ENCODE measurements at regions not wholly inside any gene's neighbourhood (a gene's known extent, or its start where the extent isn't known, plus 50 kb on each side); places are given as distances from the start of the nearest gene placed in this dataset.

DNA sequence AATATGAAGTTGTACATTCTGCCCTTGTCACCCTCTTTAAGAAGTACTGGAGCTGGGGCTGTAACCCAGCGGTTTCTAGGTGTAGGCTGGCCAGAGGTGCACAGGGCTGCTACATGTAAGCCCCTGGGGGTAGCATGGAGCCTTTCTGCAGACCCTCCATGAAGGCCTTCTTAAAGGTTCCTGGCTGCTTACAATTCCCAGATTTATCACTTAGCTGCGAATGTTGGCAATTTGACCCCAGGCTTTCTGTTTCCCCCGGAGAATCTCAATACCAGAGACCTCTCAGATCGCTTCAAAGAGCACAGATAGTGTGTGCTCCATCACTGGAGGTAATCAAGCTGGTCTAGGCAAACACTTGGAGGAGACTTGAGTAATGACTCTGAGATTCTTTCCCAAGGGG lies 309.4 kb downstream of the CBLN1 start:
- POLR2A ChIA-PET: no interaction called here
- CTCF ChIA-PET: interaction anchor here (0.8 to 1.5 kb wide), 2 partner anchors 10 to 15 kb away, joined by 3 to 6 read pairs; no protein-coding TSS in a partner anchor
- DNase-seq (ENCODE audit: extremely low spot score): no peak
- TF ChIP-seq, protein P1, sequence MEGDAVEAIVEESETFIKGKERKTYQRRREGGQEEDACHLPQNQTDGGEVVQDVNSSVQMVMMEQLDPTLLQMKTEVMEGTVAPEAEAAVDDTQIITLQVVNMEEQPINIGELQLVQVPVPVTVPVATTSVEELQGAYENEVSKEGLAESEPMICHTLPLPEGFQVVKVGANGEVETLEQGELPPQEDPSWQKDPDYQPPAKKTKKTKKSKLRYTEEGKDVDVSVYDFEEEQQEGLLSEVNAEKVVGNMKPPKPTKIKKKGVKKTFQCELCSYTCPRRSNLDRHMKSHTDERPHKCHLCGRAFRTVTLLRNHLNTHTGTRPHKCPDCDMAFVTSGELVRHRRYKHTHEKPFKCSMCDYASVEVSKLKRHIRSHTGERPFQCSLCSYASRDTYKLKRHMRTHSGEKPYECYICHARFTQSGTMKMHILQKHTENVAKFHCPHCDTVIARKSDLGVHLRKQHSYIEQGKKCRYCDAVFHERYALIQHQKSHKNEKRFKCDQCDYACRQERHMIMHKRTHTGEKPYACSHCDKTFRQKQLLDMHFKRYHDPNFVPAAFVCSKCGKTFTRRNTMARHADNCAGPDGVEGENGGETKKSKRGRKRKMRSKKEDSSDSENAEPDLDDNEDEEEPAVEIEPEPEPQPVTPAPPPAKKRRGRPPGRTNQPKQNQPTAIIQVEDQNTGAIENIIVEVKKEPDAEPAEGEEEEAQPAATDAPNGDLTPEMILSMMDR (IDR thresholded peaks at IDR 0.05; ENCODE audit: control extremely low read depth, extremely low read depth, low read depth, missing control alignments): no peak

DNA sequence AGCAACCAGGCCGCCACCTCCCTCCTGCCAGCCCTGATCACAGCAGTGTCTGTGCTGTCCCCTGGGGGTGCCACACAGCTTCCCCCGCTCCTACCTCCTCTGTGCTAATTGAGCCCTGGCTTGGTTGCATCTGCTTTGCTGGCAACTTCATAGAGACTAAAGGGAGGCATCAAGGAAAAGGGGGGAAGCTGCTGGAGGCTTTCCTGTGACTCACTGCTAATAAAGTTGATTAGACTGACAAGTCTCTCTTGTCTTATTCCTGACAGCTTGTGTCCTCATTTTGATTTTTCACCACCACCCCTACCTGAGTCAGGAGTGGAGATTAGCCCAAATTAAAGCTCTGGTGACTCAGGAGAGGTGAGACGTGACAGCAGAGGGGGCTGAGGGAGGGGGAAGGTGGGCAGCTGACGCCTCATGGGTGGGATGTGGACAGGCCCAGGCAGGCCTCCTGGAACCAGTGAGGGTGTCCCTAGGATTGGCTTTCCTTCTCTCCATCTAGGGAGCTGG lies 310.0 kb downstream of the CBLN1 start:
- TF ChIP-seq, protein P1 (IDR thresholded peaks at IDR 0.05; ENCODE audit: control extremely low read depth, extremely low read depth, low read depth, missing control alignments): no peak
- ChIA-PET CTCF (interaction anchor here (0.8 to 1.5 kb wide), 2 partner anchors 11 to 15 kb away, joined by 3 to 6 read pairs; no protein-coding TSS in a partner anchor), POLR2A (no interaction called here)
- no peak for DNase-seq (ENCODE audit: extremely low spot score)

- ChIA-PET CTCF (interaction anchor here (1.5 kb wide), 1 partner anchor 13 kb away, joined by 4 read pairs; no protein-coding TSS in a partner anchor), POLR2A (no interaction called here)
- TF ChIP-seq, protein P1 (IDR thresholded peaks at IDR 0.05; ENCODE audit: control extremely low read depth, extremely low read depth, low read depth, missing control alignments): no peak
- DNase-seq (ENCODE audit: extremely low spot score): no peak
Observed at GRCh38 chr16:48970216-48970615, 311.4 kb downstream of the CBLN1 start.

GRCh38 chr16:48969611-48970010 lies 312.0 kb downstream of the CBLN1 start:
- CTCF ChIA-PET: interaction anchor here (1.5 kb wide), 1 partner anchor 12 kb away, joined by 4 read pairs; no protein-coding TSS in a partner anchor
- POLR2A ChIA-PET: no interaction called here
- no peak for DNase-seq (ENCODE audit: extremely low spot score)
- TF ChIP-seq, protein P1 (IDR thresholded peaks at IDR 0.05; ENCODE audit: control extremely low read depth, extremely low read depth, low read depth, missing control alignments): no peak

DNA sequence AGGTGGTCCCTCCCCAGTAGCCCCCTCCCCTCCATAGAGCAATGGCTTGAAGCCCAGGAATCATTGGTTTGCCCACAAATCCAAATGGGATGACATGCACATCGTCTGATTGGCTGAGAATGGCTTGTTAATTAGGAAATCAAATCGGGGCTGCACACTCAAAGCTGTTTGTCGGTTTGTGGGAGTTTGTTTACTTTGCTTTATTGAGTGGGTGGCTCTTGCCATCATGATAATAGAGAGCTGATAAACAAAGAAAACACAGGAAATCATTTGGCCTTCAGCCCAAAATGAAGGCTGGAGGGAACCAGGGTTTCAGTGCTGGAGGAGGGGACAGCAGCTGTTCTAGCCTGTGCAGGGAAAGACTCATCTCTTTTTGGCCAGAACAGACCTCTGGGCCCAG lies 316.3 kb downstream of the CBLN1 start:
- CTCF ChIA-PET: no interaction called here
- no peak for DNase-seq (ENCODE audit: extremely low spot score)

DNA sequence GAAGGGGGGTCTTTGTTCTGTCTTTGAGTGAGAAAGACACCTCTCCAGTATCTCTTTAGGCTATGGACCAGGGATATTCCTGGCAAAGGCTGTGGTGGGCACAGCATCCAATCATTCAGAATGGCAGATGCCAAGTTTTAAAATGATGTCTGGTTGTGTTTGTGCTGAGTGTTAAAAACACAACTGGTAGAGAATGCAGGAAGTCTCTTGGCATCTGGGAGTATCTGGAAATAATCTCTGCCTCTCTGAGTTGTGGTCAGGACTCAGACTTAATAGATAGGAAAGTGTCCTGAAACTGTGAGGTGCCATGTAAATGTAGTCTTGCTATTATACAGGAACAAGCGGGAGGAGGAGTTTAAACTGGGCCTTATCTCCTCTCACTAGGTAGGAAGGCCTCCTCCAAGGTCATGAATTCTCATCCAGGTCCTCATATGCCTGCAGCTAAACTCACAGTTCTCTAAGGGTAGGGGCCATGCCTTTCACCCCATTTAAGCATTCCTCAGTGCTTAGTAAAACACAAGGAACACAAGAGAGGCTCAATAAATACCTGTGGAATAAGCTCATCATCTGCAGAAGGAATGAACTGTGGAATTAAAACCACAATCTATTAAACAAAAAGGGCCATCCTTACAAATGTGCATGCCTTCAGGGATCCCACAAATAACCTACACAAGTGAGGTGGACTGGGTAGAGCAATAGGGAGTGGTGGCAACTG lies 317.6 kb downstream of the CBLN1 start:
- DNase-seq (ENCODE audit: extremely low spot score): no peak
- TF ChIP-seq, protein P1 (IDR thresholded peaks at IDR 0.05; ENCODE audit: control extremely low read depth, extremely low read depth, low read depth, missing control alignments): no peak
- CTCF ChIA-PET: no interaction called here
- POLR2A ChIA-PET: no interaction called here

More for the DNA sequence above, 316.3 kb downstream of the CBLN1 start:
- POLR2A ChIA-PET: no interaction called here
- TF ChIP-seq, protein P1 (IDR thresholded peaks at IDR 0.05; ENCODE audit: control extremely low read depth, extremely low read depth, low read depth, missing control alignments): no peak
